Stimulated activated CD4-positive, alpha-beta T cell treated with anti-CD3 and anti-CD28 coated beads, Interleukin-4, amount 100 ng/mL, for 1 hour (primary cell): ENCODE measurements at regions not wholly inside any gene's neighbourhood (a gene's known extent, or its start where the extent isn't known, plus 50 kb on each side); places are given as distances from the start of the nearest gene placed in this dataset.
"Not testable (repeated sequence)": the region's sequence is repeated elsewhere in the genome, so short reads cannot be mapped to it uniquely, and the experiment has no call there.

Experiments
- DNase-seq: peaks from one replicate; pipeline ENCODE4 v3.0.0-alpha.2; 2020

GRCh38 chr22:48911067-48911466 lies 916.6 kb downstream of the BRD1 start:
- not testable (repeated sequence) for DNase-seq

GRCh38 chr22:48908547-48908946 lies 919.1 kb downstream of the BRD1 start:
- DNase-seq, result no peak

- no peak for DNase-seq
Measured at GRCh38 chr22:48907591-48907990, 920.1 kb downstream of the BRD1 start.

- no peak for DNase-seq
Measured at GRCh38 chr22:48906216-48906835, 921.3 kb downstream of the BRD1 start.

- DNase-seq, result no peak
Measured at GRCh38 chr22:48905206-48905975, 922.3 kb downstream of the BRD1 start.

GRCh38 chr22:48902983-48903650 lies 924.6 kb downstream of the BRD1 start:
- DNase-seq, result no peak

- no peak for DNase-seq
Measured at GRCh38 chr22:48902001-48902869, 925.4 kb downstream of the BRD1 start.

GRCh38 chr22:48901324-48901723 lies 926.3 kb downstream of the BRD1 start:
- no peak for DNase-seq

- no peak for DNase-seq
Measured at GRCh38 chr22:48900626-48901025, 927.0 kb downstream of the BRD1 start.

- no peak for DNase-seq
Measured at GRCh38 chr22:48900327-48900597, 927.4 kb downstream of the BRD1 start.

- DNase-seq, result no peak
Measured at GRCh38 chr22:48899523-48900326, 927.9 kb downstream of the BRD1 start.

- DNase-seq, result no peak
Measured at GRCh38 chr22:48898524-48899250, 929.0 kb downstream of the BRD1 start.

- no peak for DNase-seq
Measured at GRCh38 chr22:48897645-48898370, 929.9 kb downstream of the BRD1 start.

- DNase-seq, result no peak
Measured at GRCh38 chr22:48896766-48897644, 930.7 kb downstream of the BRD1 start.

- no peak for DNase-seq
Measured at GRCh38 chr22:48895831-48896765, 931.6 kb downstream of the BRD1 start.

GRCh38 chr22:48895336-48895735 lies 932.3 kb downstream of the BRD1 start:
- no peak for DNase-seq

GRCh38 chr22:48894804-48895250 lies 932.8 kb downstream of the BRD1 start:
- no peak for DNase-seq

GRCh38 chr22:48894064-48894671 lies 933.5 kb downstream of the BRD1 start:
- DNase-seq, result no peak
